Esophagus muscularis mucosa (tissue), 4 donors: ENCODE measurements at regions not wholly inside any gene's neighbourhood (a gene's known extent, or its start where the extent isn't known, plus 50 kb on each side); places are given as distances from the start of the nearest gene placed in this dataset.

ENCODE experiments used
- CTCF ChIP-seq, 3 experiments: fragments of 200-600 bp in 2 of 3; fragments of 450-650 bp in 1 of 3; sonication (generic) in 2 of 3; IDR thresholded peaks; one replicate each; pipeline ENCODE4 v1.5.1; 2017 to 2019; ENCODE audit warnings: antibody characterized with exemption in 3 of 3, mild to moderate bottlenecking in 2 of 3, moderate library complexity in 1 of 3
- EP300 ChIP-seq: sonication (generic); formaldehyde crosslinking; IDR thresholded peaks from one replicate; pipeline ENCODE4 v1.6.1; 2017; ENCODE audit warnings: antibody characterized with exemption
- POLR2A ChIP-seq: fragments of 450-650 bp; IDR thresholded peaks from one replicate; pipeline ENCODE4 v1.6.1; 2017; ENCODE audit warnings: antibody characterized with exemption, moderate library complexity, mild to moderate bottlenecking, low read depth
- POLR2AphosphoS5 ChIP-seq, 2 donors: sonication (generic); formaldehyde crosslinking; IDR thresholded peaks; one replicate each; pipeline ENCODE4 v1.6.1; 2017; ENCODE audit warnings: antibody characterized with exemption in 2 of 2

- no peak for TF ChIP-seq POLR2AphosphoS5 (IDR thresholded peaks at IDR 0.05)
- no peak for TF ChIP-seq POLR2A
- no peak for TF ChIP-seq CTCF (IDR thresholded peaks at IDR 0.05)
- TF ChIP-seq EP300: no peak
Measured at GRCh38 chr14:83118029-83118428, 1584.4 kb upstream of the SEL1L start.
